ENCODE measurements at regions not wholly inside any gene's neighbourhood (a gene's known extent, or its start where the extent isn't known, plus 50 kb on each side); places are given as distances from the start of the nearest gene placed in this dataset.

GRCh38 chr18:25786758-25787157, 303.7 kb downstream of the SS18 start:
- no peak for TF ChIP-seq EZH2 (IDR thresholded peaks at IDR 0.05; ENCODE audit: low read depth, unreplicated experiment)
- TF ChIP-seq POLR2AphosphoS5 (IDR thresholded peaks at IDR 0.05; ENCODE audit: low read depth), result no peak
- no peak for TF ChIP-seq ETS1 (IDR thresholded peaks at IDR 0.05)
- TF ChIP-seq EZH2phosphoT487 (IDR thresholded peaks at IDR 0.05; ENCODE audit: unreplicated experiment), result no peak
- Histone ChIP-seq H3K27ac (ENCODE audit: low read depth) (no peak overlapping the region), H3K27me3 (ENCODE audit: insufficient read depth) (no peaks in the 10 kb centered on the region), H4K20me1 (replicated peaks; ENCODE audit: insufficient read depth) (no peaks in the 10 kb centered on the region), H3K4me2 (no peak overlapping the region), H2AFZ (no peak overlapping the region), H3K4me3 (no peak overlapping the region), H3K79me2 (replicated peaks; ENCODE audit: insufficient read depth) (no peaks in the 10 kb centered on the region), H3F3A (replicated peaks; ENCODE audit: low read depth) (no peaks in the 10 kb centered on the region), H3K9me2 (ENCODE audit: insufficient read depth) (no peaks in the 10 kb centered on the region), H3K36me3 (ENCODE audit: insufficient read depth) (no peaks in the 10 kb centered on the region), H3K4me1 (ENCODE audit: insufficient read depth) (no peaks in the 10 kb centered on the region)
- ATAC-seq, result no peak
- H3K36me3 Mint-ChIP-seq (ENCODE audit: low read depth), result no peaks in the 10 kb centered on the region
- H3K27ac Mint-ChIP-seq, result no peak overlapping the region
- no peaks in the 10 kb centered on the region for H3K27me3 Mint-ChIP-seq (ENCODE audit: insufficient read depth, low read depth, poor library complexity)
- no peak for DNase-seq (ENCODE audit: low spot score)
- no peak overlapping the region for H3K4me3 Mint-ChIP-seq
- no peaks in the 10 kb centered on the region for H3K9me3 Mint-ChIP-seq
- H3K4me1 Mint-ChIP-seq, result no peaks in the 10 kb centered on the region

GRCh38 chr18:25780105-25780504, 310.3 kb downstream of the SS18 start:
- DNase-seq (ENCODE audit: low spot score) (no peak), ATAC-seq (no peak)
- H3K4me1 Mint-ChIP-seq, result peaks cover 4% of the 10 kb centered on the region; the same call in 2 of the 3 replicates
- H2AFZ ChIP-seq, result no peak overlapping the region
- no peak overlapping the region for H3K4me3 ChIP-seq
- no peaks in the 10 kb centered on the region for H3K27me3 Mint-ChIP-seq (ENCODE audit: insufficient read depth, low read depth, poor library complexity)
- H3K36me3 ChIP-seq (ENCODE audit: insufficient read depth), result no peaks in the 10 kb centered on the region
- no peak overlapping the region for H3K4me3 Mint-ChIP-seq
- no peaks in the 10 kb centered on the region for H3F3A ChIP-seq (replicated peaks; ENCODE audit: low read depth)
- no peak overlapping the region for H3K27ac ChIP-seq (ENCODE audit: low read depth)
- no peaks in the 10 kb centered on the region for H3K27me3 ChIP-seq (ENCODE audit: insufficient read depth)
- 0 out of 2 replicates have a peak, but pooled peaks cover 6% of the 10 kb centered on the region for H3K4me1 ChIP-seq (ENCODE audit: insufficient read depth)
- H3K27ac Mint-ChIP-seq, result no peak overlapping the region
- no peaks in the 10 kb centered on the region for H3K79me2 ChIP-seq (replicated peaks; ENCODE audit: insufficient read depth)
- no peaks in the 10 kb centered on the region for H3K9me2 ChIP-seq (ENCODE audit: insufficient read depth)
- H3K9me3 Mint-ChIP-seq, result no peaks in the 10 kb centered on the region
- H4K20me1 ChIP-seq (replicated peaks; ENCODE audit: insufficient read depth), result no peaks in the 10 kb centered on the region
- no peak overlapping the region for H3K4me2 ChIP-seq
- H3K36me3 Mint-ChIP-seq (ENCODE audit: low read depth), result no peaks in the 10 kb centered on the region
- TF ChIP-seq REST (IDR thresholded peaks at IDR 0.05; ENCODE audit: unreplicated experiment), result no peak
- TF ChIP-seq ZNF114 (CRISPR knock-in tag; IDR thresholded peaks at IDR 0.05), result no peak
- TF ChIP-seq EZH2 (IDR thresholded peaks at IDR 0.05; ENCODE audit: low read depth, unreplicated experiment), result no peak
- no peak for TF ChIP-seq ZNF331 (CRISPR knock-in tag; IDR thresholded peaks at IDR 0.05; ENCODE audit: low read depth)
- TF ChIP-seq CREB1 (CRISPR knock-in tag; IDR thresholded peaks at IDR 0.05; ENCODE audit: low read depth), result no peak
- no peak for TF ChIP-seq NANOG (IDR thresholded peaks at IDR 0.05; ENCODE audit: borderline replicate concordance)
- no peak for TF ChIP-seq EZH2phosphoT487 (IDR thresholded peaks at IDR 0.05; ENCODE audit: unreplicated experiment)
- no peak for TF ChIP-seq ETS1 (IDR thresholded peaks at IDR 0.05)
- TF ChIP-seq CTCF (conservative IDR thresholded peaks at IDR 0.05; ENCODE audit: low read depth in 2 of 2), result no peak
- no peak for TF ChIP-seq STAT1 (IDR thresholded peaks at IDR 0.05; ENCODE audit: unreplicated experiment)

All from GM23338 (cell line).